ENCODE measurements at regions not wholly inside any gene's neighbourhood (a gene's known extent, or its start where the extent isn't known, plus 50 kb on each side); places are given as distances from the start of the nearest gene placed in this dataset.

- no peak for TF ChIP-seq ZNF518A (tag by site-specific recombination; conservative IDR thresholded peaks at IDR 0.05; ENCODE audit: low read depth)
- no peak for TF ChIP-seq CTCF (tag by site-specific recombination; IDR thresholded peaks at IDR 0.05)
These were observed 138.9 kb downstream of the RASEF start for GRCh38 chr9:82923912-82924605.
